ENCODE measurements at regions not wholly inside any gene's neighbourhood (a gene's known extent, or its start where the extent isn't known, plus 50 kb on each side); places are given as distances from the start of the nearest gene placed in this dataset.

DNA sequence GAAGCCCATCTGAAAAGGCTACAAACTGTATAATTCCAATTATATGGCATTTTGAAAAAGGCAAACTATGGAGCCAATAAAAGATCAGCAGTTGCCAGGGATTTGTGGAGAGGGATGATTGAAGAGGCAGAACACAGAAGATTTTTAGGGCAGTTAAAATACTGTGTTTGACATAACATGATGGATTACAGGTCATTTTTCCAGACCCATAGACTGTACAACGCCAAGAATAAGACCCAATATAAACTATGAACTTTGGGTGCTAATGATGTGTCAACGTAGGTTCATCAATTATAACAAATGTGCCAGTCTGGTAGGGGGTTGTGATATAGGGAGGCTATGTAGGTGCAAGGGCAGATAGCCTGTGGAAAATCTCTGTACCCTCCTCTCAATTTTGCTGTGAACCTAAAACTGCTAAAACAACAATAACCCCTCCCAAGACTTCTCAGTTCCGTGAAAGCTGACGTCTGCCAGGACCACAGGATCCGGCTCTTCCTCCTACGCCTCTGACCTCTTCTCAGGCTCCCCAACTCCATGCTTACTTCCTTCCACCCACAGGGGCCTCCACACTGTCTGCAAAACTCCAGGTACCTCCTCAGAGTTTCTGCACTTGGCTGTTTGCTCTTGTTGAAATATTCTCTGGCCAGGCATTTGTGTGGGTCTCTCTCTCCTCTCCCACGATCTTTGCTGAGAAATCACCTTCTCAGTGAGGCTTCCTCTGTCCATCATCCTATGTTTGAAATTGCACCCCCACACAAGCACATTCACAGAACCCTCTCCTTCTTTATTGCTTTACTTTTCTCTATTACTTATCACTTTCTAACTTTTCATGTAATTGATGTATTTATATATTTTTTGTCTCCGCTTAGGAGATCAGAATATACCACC, 131.4 kb downstream of the BBS10 start:
- in situ Hi-C loops (cut with MboI; ENCODE audit: low sequenced_read_pairs, unreplicated experiment): no loop called here
- no peak for DNase-seq (ENCODE audit: low spot score)
- TF ChIP-seq, protein P1, sequence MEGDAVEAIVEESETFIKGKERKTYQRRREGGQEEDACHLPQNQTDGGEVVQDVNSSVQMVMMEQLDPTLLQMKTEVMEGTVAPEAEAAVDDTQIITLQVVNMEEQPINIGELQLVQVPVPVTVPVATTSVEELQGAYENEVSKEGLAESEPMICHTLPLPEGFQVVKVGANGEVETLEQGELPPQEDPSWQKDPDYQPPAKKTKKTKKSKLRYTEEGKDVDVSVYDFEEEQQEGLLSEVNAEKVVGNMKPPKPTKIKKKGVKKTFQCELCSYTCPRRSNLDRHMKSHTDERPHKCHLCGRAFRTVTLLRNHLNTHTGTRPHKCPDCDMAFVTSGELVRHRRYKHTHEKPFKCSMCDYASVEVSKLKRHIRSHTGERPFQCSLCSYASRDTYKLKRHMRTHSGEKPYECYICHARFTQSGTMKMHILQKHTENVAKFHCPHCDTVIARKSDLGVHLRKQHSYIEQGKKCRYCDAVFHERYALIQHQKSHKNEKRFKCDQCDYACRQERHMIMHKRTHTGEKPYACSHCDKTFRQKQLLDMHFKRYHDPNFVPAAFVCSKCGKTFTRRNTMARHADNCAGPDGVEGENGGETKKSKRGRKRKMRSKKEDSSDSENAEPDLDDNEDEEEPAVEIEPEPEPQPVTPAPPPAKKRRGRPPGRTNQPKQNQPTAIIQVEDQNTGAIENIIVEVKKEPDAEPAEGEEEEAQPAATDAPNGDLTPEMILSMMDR (IDR thresholded peaks at IDR 0.05; ENCODE audit: borderline replicate concordance, control extremely low read depth, extremely low read depth, insufficient read depth, missing control alignments): no peak

DNA sequence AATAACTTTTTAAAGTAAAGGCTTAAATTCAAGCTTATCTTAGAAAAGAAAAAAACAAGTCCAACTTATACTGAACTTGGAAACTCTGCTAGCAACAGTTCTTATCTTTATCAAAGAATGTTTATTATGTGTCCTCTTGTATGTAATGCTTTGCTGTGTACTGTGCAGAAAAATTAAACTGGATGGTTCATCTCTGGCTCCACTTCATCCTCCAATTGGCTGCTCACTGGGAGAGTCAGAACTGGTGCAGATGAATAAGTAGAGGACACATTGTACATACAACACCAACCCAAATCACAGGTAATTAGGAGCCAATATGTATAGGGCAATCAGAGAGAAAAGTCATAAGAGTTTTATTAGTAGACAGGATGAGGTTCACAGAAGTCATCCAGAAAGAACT, 123.6 kb upstream of the NAP1L1 start:
- TF ChIP-seq, protein P1 (IDR thresholded peaks at IDR 0.05; ENCODE audit: borderline replicate concordance, control extremely low read depth, extremely low read depth, insufficient read depth, missing control alignments): no peak
- in situ Hi-C loops (cut with MboI; ENCODE audit: low sequenced_read_pairs, unreplicated experiment): no loop called here
- DNase-seq (ENCODE audit: low spot score): no peak

DNA sequence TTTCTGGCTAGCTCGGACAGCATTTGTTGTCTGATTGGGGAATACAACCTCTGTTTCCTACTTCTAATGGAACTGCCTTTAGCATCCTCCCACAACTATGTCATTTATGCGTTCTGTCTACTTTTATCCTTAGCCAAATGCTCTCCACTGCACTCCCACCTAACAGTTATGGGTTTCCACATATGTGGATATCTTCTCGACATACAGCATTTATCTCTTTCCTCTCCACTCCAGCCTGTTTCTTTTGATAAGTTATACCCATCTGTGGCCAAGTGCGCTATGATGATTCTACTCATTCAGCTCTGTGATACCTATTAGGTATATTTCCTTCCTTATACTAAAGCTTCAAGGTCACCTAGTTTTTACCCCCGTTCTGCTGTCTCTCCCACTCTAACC, 122.2 kb upstream of the NAP1L1 start:
- TF ChIP-seq, protein P1 (IDR thresholded peaks at IDR 0.05; ENCODE audit: borderline replicate concordance, control extremely low read depth, extremely low read depth, insufficient read depth, missing control alignments): no peak
- DNase-seq (ENCODE audit: low spot score): no peak
- in situ Hi-C loops (cut with MboI; ENCODE audit: low sequenced_read_pairs, unreplicated experiment): no loop called here

DNA sequence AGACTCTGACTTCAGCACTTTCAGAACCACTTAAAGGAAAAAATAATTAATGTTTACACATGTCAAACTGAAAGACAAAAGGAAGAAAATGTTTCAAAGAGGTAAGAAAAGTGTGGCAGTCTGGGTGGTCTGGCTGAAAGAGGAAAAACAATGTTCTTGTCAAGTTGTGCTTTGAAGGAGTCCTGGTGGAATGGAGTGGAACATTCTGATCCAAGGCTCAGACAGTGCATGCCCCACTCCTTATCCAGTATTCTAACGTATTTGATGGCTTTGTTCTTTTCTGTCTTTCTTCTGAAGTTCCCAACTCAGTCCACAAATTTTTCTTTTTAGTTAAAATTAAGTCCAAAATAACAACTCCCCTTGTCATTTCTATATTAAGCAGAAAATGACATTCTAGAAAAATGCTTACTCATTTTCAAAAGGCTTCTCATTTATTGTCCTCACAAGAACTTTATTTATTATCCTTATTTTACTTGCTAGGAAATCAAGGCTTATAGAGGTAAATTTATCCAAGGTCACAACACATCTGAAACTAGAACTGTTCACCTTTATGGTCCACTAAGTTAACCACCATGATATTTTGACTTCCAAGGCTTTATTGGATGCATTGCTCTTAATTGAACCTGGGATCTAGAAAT, 121.7 kb upstream of the NAP1L1 start:
- TF ChIP-seq, protein P1 (IDR thresholded peaks at IDR 0.05; ENCODE audit: borderline replicate concordance, control extremely low read depth, extremely low read depth, insufficient read depth, missing control alignments): no peak
- in situ Hi-C loops (cut with MboI; ENCODE audit: low sequenced_read_pairs, unreplicated experiment): no loop called here
- DNase-seq (ENCODE audit: low spot score): no peak

DNA sequence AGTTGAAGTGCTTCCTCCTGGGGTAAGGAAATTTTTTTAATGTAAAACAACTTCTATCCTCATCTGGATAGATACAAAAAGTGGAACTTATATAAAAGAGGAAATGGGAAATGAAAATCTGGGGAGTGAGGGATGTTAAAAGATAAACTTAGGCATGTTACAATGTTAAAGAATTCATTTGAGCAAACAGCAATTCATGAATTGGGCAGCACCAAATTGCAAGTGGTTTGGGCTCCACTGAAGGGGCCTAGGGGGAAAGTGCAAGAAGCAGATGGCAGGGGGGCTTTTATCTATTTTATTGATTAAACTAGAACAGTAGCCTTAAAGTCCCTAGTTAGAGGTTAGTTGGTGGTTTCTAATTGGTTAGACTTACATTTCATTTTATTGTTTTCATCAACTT, 118.1 kb upstream of the NAP1L1 start:
- TF ChIP-seq, protein P1 (IDR thresholded peaks at IDR 0.05; ENCODE audit: borderline replicate concordance, control extremely low read depth, extremely low read depth, insufficient read depth, missing control alignments): no peak
- in situ Hi-C loops (cut with MboI; ENCODE audit: low sequenced_read_pairs, unreplicated experiment): no loop called here
- no peak for DNase-seq (ENCODE audit: low spot score)

DNA sequence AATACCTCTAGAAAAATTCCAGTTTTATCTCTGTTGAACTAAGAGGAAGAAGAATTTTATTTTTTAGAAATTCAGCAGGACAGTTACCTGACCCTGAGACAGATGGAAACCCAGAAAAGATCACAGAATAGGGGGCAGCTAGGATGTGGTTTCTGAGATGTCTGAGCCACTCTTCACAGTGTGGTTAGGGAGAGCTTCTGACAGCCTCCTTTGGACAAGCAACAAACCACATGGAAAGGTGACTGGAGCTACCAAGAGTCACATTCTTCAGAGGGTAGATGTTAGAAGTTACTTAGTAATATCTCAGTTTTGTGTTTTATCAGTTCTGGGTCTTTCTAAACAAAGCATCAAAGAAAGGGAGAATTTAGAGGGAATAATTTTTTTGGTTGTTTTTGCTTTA, 117.3 kb upstream of the NAP1L1 start:
- DNase-seq (ENCODE audit: low spot score): no peak
- in situ Hi-C loops (cut with MboI; ENCODE audit: low sequenced_read_pairs, unreplicated experiment): no loop called here
- TF ChIP-seq, protein P1 (IDR thresholded peaks at IDR 0.05; ENCODE audit: borderline replicate concordance, control extremely low read depth, extremely low read depth, insufficient read depth, missing control alignments): no peak
